HuH-7.5 (cell line): ENCODE measurements at regions not wholly inside any gene's neighbourhood (a gene's known extent, or its start where the extent isn't known, plus 50 kb on each side); places are given as distances from the start of the nearest gene placed in this dataset.
"Not testable (repeated sequence)": the region's sequence is repeated elsewhere in the genome, so short reads cannot be mapped to it uniquely, and the experiment has no call there.

Experiments
- DNase-seq: peaks from one replicate; pipeline ENCODE4 v3.0.0; 2011; ENCODE audit warnings: low spot score

DNA sequence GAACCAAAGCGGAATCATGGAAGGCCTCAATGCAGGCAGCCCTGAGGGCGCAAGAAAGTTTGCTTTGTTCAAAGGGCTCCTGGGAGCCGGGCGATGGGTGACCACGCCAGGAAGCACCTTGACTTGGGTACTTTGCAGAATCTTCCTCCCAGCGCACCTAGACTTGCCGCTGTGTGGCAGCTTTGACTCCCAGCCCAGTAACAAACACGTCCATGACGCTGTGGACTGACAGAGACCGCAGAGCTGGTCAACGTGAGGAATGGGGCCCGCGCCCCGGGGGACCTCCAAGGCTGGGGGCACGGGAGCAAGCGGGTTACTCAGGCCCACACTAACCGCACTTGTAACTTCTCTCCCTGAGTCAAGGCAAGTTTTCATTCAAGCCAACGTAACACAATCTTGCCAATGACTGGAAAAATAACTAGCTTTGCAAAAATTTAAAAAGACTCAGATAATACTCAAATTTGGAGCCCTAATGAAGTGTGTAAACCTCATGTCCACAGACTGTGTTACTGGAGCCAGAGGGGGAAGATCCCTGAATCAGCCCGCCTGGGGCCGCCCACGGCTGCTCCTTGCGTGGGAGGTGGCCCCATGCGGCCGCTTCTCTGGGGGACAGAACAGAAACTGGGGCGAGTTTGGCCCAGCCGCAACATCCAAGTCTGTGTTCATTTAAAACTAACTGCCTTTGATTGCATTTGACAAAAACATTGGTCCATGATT is 130.8 kb downstream of the DNAJB6 start:
- no peak for DNase-seq

DNA sequence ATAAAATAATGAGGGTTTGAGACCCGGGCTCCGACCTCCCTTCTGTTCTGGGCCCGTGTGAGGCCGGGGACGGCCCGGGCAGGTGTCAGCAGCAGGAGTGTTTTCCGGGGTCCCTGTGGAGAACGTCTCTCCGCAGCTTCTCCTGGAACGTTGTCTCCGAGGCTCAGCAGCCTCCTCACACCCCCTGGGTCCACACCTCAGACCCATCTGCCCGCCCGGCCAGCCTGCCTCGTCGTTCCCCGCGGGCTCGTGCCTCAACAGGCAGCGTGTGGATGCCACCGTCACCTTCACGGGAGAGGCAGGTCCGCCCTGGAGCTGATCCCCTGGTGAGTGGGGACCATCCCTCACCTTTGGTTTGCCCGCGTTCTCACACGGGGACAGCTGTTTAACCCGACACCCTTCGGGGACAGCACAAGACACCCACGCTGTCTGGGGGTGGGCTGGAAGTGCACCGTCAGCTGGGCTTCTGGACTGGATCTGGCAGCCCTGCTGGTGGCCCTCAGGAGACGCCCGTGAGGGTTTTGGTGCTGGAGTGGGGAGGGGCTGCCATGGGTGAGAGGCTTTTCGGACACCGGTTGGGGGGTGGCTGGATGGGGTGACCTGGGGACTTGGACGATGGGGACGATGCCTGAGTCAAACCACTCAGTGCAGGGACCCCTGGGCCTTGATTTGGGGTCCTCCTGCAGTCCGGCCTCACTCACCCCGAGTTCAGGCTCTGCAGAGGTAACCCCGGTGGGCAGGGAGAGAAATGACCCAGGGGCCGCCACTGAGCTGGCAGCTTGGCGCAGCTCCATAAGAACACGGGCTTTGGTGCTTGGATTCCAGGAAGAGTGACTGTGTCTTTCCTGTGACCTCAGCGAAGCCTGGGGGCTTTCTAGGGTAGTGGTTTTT is 131.7 kb downstream of the DNAJB6 start:
- no peak for DNase-seq

DNA sequence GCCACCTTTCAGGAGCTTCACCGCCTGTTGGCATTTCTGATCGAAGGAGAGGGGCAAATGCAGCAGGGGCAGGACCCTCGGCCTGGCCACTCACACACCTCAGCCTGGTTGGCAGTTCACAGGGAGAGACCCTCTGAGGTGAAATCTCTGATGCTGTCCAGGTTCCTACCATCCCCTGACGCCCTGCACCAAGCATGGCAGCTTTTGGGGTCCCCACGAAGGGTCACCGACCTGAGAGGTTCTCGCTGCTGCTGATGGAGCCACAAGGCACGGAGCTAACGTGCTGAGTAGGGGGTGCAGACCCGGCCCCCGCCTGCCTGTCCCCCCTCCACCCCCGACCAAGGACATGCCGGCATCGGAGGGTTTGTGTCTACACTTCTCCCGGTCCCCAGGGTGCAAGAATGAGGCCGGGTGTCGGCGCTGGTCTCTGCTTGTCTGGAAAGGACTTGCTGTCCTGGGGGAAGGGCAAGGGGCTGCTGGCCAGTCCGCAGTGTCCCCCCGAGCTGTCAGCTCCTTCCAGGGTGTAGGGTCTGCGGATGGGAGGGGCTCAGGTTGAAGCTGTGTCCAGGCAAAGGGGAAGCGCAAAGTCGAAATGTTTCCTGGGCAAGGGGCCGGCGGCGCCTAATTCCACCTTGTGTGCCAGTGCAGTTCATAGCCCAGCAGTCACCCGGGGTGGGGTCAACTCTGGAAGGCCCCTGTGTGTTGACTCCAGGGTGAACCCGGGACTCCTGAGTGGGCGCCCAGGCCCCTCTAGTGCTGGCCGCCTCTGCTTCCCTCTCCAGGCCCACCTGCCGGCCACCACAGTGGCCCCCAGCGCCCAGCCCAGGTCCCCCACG is 132.6 kb downstream of the DNAJB6 start:
- DNase-seq = no peak

DNA sequence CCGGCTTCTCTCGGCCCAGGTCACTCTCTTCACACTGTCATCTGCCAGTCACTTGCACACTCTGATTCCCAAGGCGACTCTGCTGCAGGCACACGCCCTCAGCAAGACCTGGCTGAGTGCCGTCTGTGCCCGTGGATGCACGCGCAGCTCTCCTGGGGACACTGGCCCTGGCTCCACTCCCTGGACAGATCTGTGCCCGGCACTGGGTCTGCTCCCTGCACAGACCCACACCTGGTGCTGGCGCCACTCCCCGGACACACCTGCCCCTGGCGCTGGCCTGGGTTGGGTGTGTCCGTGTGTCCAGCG is 133.2 kb downstream of the DNAJB6 start:
- no peak for DNase-seq

DNA sequence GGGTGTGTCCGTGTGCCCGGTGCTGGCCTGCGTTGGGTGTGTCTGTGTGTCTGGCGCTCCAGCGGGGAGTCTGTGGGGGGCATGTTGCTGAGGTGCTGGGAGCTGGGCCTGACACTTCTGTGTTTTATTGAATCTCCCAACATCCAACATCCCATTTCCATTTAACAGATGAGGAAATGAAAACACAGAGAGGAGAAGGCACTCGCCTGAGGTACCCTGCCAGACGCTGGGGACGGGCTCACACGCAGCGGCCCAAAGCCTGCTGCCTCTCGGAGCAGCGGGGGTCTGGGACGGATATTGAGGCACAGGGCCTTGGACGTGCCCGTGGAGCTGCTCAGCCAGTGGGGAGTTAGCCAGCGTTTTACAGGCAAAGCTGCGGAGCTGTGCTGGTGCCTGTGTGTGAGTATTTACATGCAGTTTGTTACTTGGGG is 133.9 kb downstream of the DNAJB6 start:
- no peak for DNase-seq

DNA sequence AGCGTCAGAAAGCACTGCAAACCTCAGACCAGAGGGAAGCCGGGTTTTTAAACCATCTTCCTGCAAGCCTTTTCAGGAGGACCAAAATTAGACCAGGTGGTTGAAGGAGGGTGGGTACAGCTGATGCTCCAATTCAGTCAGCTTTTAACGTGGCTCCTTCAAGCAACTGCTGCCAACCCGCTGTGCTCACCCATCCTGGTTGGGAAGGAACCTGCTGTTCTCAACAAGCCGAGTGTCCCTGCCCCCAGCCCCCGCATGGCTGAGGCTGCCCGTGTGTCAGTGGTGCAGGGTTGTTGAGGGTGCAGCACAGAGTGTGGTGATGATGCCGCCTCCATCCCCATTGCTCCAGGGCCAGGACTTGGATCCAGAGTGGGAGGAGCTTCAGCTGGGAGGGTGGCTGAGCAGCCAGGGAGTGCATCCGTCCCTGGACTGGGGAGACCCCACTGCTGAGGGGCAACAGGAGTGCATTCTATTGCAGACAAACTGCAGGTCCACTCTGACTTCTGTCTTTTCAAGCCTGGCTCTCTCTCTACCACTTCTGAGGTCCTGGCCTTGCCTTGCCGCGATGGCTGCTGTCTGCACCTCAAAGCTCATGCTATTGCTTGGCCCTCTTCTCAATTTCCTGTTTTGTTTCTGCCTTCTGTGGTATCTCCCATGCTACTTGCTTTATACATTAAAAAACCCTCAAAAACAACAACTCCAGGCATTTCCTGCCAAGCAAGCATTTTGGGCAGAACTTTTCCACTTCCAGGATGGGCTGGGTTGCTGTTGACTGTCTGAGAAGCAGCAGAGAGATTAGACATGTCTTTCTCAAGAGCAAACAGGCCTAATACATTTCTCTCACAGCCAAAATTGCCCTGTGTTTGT is 134.7 kb downstream of the DNAJB6 start:
- DNase-seq = no peak

DNA sequence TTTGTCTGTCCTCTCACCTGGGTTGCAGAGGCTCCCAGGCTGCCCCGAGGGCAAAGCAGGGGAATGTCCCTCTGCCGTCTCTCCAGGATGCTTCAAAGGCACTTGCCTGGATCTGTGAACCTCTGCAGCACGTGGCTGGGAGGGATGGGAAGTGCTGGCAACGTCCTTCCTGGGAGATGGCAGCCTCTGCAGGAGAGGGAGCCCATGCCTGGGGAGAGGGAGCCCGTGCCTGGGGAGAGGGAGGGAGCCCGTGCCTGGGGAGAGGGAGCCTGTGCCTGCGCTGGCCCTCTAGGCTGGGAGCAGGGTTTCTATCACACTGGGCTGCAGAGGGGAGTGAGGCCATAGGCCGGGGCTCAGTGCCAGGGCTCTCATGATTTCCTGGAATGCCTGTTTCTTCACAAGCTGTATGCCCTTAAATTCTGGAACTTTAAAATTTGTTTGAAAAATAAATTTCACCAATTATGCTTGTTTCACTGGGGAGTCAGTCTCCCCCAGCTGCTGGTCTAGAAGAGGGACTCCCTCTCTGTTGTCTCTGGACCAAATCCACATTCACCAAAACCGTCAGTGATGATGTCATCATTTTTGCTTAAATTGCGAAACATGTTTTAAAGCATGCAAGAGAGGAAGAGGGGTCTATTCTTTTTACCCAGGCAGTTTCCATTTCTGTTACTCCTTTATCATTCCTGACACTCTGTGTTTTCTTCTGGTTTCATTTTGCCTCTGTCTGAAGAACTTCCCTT is 135.7 kb downstream of the DNAJB6 start:
- no peak for DNase-seq

DNA sequence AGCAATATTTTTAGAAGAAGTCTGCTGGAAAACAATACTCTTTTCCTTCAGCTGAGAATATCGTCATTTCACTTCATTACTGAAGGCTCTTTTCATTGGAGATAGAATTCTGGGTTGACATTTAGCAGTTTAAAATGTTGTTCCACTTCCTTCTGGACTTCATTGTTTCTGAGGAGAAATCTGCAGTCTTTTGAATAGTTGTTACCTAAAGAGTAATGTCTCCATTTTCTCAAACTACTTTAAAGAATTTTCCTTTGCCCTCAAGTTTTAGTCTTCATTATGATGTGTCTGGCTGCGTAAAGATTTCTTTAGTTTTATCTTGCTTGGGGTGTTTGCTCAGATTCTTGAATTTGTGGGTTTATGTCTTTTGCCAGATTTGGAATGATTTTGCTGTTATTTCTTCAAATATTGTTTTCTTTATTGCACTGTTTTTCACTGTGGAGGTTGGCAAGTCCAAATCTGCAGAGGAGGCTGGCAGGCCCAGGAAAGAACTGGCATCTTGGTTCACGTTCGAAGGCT is 136.3 kb downstream of the DNAJB6 start:
- no peak for DNase-seq

DNA sequence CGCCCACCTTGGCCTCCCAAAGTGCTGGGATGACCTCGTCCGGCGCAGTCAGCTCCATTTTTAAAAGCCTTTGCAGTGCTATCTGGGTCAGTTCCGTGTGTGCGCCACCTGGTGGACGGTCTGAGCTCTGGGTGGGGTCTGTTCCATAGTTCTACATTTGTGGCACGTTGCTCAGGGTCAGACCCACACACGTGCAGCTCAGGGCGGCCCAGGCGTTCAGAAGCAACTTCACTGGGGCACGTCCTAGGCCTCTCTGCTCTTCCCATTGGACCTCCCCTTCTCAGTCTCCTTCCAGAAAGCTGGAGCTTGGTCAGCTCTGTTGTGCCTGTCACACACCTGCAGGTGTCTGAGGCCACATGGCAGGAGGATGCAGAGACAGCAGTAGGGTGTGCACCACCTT is 137.9 kb downstream of the DNAJB6 start:
- DNase-seq = peak; percentile 73

DNA sequence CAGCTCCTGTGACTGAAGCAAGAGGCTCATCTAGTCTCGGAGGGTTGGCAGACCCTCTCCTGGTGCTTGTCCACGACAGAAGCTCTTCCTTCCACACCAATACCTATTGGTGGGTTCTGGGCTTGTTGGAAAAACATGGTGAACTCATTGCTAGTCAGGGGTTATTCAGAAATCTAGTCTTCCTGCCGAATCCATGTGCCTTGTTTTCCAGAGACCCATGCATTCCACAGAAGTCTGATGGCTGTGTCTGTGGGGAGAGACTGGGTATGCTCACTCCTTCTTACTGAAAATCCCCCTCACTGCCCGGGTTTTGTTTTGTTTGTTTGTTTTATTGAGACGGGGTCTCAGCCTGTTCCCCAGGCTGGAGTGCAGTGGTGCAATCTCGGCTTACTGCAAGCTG is 138.3 kb downstream of the DNAJB6 start:
- DNase-seq = no peak

DNA sequence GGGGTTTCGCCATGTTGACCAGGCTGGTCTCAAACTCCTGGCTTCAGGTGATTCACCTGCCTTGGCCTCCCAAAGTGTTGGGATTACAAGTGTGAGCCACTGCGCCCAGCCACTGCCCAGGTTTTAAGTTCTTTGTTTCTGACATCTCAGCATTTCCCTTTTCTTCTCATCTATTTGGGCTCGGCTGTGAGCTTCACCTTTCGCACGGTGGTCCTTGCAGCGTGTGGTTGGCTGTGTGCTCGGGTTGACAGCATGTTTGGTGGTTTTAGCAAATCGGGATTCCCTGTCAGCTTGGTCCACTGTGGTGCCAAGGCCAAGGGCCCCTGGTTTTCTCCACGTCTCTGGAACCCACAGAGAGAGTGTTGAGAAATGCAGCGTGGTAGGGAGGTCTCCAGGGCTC is 138.8 kb downstream of the DNAJB6 start:
- no peak for DNase-seq

DNA sequence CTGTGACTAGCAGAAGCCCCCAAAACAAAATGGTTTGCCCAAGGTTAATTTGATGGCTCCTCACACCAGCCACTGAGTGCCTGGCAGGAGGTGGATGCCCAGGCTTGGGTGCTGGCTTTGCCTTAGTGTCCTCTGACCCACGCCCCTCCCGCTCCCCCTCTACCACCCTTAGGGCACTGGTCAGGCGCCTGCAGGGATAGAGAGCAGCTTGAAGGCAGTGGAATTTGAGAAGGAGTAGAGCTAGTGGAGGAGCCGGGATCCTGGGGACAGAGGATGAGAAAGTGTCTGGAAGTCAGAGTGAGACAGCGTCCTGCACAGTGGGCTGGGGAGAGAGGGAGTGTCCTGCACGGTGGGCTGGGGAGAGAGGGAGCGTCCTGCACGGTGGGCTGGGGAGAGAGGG is 139.4 kb downstream of the DNAJB6 start:
- no peak for DNase-seq

DNA sequence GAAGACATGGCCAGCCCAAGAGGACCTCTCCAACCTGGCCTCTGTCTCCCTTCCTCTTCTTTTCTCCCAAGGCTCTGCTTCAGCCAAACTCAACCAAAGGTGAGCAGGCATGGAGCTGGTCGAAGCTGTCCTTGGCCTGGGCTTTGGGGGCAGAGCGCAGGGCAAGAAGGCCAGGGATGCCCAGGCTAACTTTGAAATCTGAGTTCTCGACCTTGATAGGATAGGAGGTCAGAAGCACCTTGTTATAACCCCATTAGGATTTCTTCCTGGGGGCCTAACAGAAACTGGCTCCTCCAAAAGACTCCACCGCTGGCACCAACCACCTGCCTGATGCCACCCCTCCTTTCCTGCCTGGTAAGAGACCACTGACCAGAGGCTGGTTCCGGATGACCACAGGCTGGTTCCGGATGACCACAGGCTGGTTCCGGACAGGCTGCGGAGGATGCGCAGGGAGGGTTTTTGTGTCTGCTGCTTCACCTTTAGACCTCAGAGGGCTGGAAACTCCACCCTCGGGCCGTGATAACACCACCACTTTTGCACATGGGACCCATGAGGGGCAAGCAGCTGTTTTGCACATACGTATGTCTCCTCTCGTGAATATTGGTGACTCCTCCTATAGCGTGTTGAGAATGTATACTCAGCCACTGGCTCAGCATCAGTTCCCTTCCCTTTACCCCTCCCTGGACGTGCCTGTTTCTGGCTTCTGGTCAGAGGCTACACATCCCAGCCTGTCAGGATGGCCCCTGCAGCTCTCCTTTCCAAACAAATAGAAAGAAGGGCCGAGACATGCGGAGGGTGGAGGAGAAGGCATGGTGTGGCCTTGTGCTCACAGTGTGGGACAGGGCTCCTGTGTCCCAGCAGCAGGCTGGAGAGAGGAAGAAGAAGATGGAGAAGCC is 140.1 kb downstream of the DNAJB6 start:
- DNase-seq = no peak

DNA sequence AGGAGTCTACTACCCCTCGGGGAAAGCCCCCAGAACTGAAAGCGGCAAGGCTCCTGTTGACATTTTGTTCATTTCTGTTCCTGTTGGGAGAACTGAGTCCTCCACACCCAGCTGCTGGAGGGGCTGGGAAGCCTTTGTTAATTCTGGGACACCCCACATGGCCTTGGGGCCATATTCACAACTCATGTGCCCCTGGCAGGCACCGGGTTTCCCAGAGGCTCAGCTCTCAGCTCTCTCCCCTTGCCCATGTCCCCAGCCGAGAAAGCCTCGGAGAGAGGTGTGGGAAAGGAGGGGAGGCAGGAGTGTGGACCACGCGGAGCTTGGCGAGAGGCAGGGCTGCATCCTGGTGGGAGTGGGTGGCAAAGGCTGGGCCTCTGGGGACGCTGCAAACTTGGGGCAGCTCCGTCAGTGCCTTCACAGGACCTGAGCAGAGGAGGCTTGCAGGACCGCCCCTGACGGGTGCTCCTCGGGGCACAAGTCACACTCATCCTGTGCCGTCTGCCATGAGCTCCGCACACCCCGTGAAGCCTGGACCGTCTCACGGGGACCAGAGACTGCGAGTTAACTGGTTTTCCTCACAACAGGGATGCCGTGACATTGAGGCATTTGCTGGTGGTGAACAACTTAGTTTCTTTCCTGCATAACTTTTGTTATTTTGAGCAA is 140.9 kb downstream of the DNAJB6 start:
- DNase-seq = no peak

DNA sequence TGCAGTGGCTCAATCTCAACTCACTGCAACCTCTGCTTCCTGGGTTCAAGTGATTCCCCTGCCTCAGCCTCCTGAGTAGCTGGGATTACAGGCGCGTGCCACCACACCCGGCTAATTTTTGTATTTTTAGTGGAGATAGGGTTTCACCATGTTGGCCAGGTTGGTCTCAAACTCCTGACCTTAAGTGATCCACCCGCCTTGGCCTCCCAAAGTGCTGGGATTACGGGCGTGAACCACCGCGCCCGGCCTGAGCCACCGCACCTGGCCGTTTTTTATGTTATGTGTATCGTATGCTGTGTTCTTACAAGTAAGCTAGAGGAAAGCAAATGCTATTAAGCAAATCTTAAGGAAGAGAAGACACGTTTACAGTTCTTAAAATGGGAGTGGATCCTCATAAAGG is 141.8 kb downstream of the DNAJB6 start:
- DNase-seq = not testable (repeated sequence)

DNA sequence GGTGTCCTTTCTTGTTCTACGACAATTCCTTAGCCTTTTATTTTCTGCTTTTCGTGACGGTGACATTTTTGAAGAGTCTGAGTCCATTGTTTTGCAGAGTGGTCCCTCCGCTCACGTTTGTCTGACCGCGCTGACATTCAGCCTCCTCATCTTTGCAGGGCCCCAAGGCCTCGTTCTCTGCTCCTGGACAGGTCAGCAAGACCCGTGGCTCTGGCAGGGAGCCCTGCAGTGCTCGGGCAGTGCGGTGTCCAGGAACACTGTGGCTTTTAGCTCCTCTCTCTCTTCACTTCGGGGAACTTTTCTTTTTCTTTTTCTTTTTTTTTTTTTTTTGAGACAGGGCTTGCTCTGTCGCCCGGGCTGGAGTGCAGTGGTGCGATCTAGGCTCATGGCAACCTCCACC is 142.5 kb downstream of the DNAJB6 start:
- no peak for DNase-seq

DNA sequence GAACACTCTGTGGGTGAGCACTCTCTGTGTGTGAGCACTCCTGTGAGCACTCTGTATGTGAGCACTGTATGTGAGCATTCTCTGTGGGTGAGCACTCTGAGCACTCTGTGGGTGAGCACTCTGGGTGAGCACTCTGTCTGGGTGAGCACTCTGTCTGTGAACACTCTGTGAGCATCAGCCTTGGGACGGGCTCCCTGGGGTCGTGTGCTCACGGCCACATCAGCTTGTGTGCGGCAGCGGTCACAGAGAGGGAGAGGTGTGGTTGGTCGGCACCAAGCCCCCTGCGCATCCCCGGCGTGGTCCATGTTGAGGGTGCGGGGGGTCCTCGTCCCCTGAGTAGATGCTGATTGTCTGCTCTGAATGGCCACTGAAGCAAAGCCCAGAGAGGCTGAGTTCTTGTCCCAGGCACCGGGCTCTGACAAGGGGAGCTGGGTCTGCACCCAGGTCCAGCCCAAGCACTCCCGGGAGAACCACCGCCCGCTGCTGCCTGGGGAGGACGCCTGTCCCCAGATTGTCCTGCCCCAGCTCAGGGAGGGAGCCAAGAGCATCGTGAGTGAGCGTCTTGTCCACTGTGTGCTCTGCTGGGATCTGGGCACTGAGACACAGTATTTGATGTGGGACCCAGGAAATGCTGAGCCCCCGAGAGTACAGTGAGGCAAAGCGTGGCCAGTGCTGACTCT is 143.7 kb downstream of the DNAJB6 start:
- DNase-seq = no peak

DNA sequence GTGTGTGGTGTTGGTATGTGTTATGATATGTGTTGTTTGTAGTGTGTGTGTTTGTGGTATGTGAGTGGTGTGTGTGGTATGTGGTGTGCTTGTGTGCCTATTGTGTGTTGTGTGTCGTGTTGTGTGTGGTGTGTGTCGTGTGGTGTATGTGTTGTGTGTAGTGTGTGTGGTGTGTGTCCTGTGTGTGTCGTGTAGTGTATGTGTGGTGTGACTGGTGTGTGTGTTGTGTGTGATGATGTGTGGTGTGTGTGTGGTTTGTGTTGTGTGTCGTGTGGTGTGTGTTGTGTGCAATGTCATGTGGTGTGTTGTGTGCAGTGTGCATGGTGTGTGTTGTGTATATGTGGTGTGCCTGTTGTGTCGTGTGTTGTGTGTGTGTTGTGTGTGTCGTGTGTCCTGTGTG is 144.6 kb downstream of the DNAJB6 start:
- no peak for DNase-seq

DNA sequence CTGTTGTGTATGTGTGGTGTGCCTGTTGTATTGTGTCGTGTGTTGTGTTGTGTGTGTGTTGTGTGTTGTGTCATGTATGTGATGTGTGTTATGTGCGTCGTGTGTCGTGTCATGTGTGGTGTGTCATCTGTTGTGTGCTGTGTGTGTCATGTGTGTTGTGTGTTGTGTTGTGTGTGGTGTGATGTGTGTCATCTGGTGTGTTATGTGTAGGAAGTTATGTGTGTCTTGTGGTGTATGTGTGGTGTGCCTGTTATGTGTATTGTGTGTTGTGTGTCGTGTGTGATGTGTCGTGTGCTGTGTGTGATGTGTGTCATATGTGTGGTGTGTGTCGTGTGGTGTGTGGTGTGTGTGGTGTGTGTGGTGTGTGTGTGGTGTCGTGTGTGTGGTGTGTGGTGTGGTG is 145.2 kb downstream of the DNAJB6 start:
- no peak for DNase-seq
